ENCODE measurements at regions not wholly inside any gene's neighbourhood (a gene's known extent, or its start where the extent isn't known, plus 50 kb on each side); places are given as distances from the start of the nearest gene placed in this dataset.
"Not testable (repeated sequence)": the region's sequence is repeated elsewhere in the genome, so short reads cannot be mapped to it uniquely, and the experiment has no call there.

- no peak overlapping the region for H3K27ac ChIP-seq (ENCODE audit: low read length)
Observed at GRCh38 chr12:59056966-59057365, 136.7 kb upstream of the LRIG3 start.

DNA sequence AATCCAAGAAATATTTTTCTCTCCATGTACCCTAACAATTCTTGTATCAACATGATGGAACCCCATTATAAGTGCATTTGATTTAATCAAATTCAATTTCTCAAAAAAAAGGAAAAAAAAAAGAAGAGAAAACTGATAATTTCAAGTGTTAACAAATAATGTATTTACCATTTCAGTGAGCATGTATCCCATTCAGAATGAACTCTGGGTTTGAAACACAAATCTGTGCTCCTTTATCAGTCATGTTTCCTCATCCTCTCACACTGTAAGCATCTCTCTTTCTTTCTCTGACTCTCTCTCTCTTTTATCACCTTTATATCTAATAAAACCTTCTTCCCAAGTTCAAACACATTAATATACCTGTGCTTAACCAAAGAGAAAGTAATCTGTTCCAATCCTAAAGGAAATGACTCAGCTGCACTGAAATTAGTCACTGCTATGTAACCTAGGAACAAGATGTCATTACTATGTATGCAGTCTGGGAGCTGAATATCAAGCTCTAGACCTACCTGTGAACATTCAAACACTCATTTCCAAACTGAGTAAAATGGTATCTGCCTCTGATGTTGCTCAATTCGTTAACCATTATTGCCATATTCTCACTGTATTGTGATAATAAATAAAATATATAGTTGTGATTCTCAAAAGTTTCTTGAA, 135.0 kb upstream of the LRIG3 start:
- H3K4me1 ChIP-seq (ENCODE audit: insufficient read depth, low read length) = no peaks in the 10 kb centered on the region
- H3K9me3 ChIP-seq (ENCODE audit: insufficient read depth, low read depth, low read length) = no peaks in the 10 kb centered on the region
- no peak overlapping the region for H3K4me3 ChIP-seq (ENCODE audit: low read length)
- no peaks in the 10 kb centered on the region for H3K36me3 ChIP-seq (ENCODE audit: insufficient read depth, low read depth, low read length)
- no peaks in the 10 kb centered on the region for H3K27me3 ChIP-seq (ENCODE audit: insufficient read depth, low read length)
- no peak overlapping the region for H3K27ac ChIP-seq (ENCODE audit: low read length)
- no peak overlapping the region for H3K9ac ChIP-seq (ENCODE audit: low read depth, low read length)

More at GRCh38 chr12:59056966-59057365, 136.7 kb upstream of the LRIG3 start:
- no peaks in the 10 kb centered on the region for H3K36me3 ChIP-seq (ENCODE audit: insufficient read depth, low read depth, low read length)
- no peaks in the 10 kb centered on the region for H3K9me3 ChIP-seq (ENCODE audit: insufficient read depth, low read depth, low read length)
- no peaks in the 10 kb centered on the region for H3K4me1 ChIP-seq (ENCODE audit: insufficient read depth, low read length)
- H3K9ac ChIP-seq (ENCODE audit: low read depth, low read length) = no peak overlapping the region
- no peak overlapping the region for H3K4me3 ChIP-seq (ENCODE audit: low read length)
- H3K27me3 ChIP-seq (ENCODE audit: insufficient read depth, low read length) = no peaks in the 10 kb centered on the region

- H3K27me3 ChIP-seq (ENCODE audit: insufficient read depth, low read length); H3K36me3 ChIP-seq (ENCODE audit: insufficient read depth, low read depth, low read length); H3K4me1 ChIP-seq (ENCODE audit: insufficient read depth, low read length); H3K4me3 ChIP-seq (ENCODE audit: low read length); H3K9me3 ChIP-seq (ENCODE audit: insufficient read depth, low read depth, low read length); H3K9ac ChIP-seq (ENCODE audit: low read depth, low read length); H3K27ac ChIP-seq (ENCODE audit: low read length): not testable (repeated sequence)
Observed at GRCh38 chr12:59053266-59053899, 133.1 kb upstream of the LRIG3 start.

DNA sequence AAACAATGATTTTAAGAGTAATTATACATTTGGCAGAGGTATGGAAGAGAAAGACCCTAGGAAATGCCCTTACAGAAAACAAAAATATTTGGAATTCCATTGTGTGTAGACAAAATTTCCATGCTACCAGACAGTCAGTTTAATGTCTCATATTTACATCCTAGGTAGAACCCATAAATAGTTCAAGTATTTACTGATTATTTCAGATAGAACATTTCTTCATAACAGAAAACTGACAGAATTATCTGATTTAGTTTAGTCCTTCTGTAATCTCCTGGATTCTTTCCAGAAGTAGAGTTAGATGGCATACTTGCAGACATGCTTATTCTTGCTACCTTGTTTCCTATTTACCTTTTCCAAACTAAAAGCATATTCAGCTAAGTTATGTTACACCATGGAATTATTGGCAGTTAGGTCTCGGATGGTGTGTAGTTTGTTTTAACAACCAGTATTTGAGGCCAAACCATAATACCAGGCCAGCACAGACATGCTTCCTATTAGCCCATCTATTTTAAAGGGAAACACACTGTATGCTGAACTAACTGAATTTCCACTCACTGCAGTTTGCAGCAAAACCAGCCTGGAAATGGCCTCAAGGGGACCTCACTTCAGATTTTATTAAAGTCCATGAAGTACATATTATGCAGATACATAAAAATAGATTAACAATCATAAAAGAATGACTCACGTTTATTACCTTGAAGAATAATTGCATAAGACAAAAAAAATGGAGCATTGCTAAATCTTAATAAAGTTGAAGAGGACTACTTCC, 126.6 kb upstream of the LRIG3 start:
- Histone ChIP-seq H3K27me3 (ENCODE audit: insufficient read depth, low read length) (no peaks in the 10 kb centered on the region), H3K27ac (ENCODE audit: low read length) (no peak overlapping the region), H3K9me3 (ENCODE audit: insufficient read depth, low read depth, low read length) (no peaks in the 10 kb centered on the region), H3K4me1 (ENCODE audit: insufficient read depth, low read length) (peaks cover 4% of the 10 kb centered on the region; the same call in 1 of the 2 replicates), H3K9ac (ENCODE audit: low read depth, low read length) (no peak overlapping the region), H3K4me3 (ENCODE audit: low read length) (no peak overlapping the region), H3K36me3 (ENCODE audit: insufficient read depth, low read depth, low read length) (no peaks in the 10 kb centered on the region)

- H3K4me3 ChIP-seq (ENCODE audit: low read length) = no peak overlapping the region
- H3K4me1 ChIP-seq (ENCODE audit: insufficient read depth, low read length) = peaks cover 9% of the 10 kb centered on the region
- no peak overlapping the region for H3K27ac ChIP-seq (ENCODE audit: low read length)
- H3K27me3 ChIP-seq (ENCODE audit: insufficient read depth, low read length) = no peaks in the 10 kb centered on the region
- no peaks in the 10 kb centered on the region for H3K9me3 ChIP-seq (ENCODE audit: insufficient read depth, low read depth, low read length)
- H3K36me3 ChIP-seq (ENCODE audit: insufficient read depth, low read depth, low read length) = no peaks in the 10 kb centered on the region
- H3K9ac ChIP-seq (ENCODE audit: low read depth, low read length) = no peak overlapping the region
Observed at GRCh38 chr12:59044791-59045190, 124.5 kb upstream of the LRIG3 start.

- H3K36me3 ChIP-seq (ENCODE audit: insufficient read depth, low read depth, low read length) = no peaks in the 10 kb centered on the region
- H3K27me3 ChIP-seq (ENCODE audit: insufficient read depth, low read length) = no peaks in the 10 kb centered on the region
- no peak overlapping the region for H3K27ac ChIP-seq (ENCODE audit: low read length)
- H3K4me3 ChIP-seq (ENCODE audit: low read length) = no peak overlapping the region
- H3K9ac ChIP-seq (ENCODE audit: low read depth, low read length) = no peak overlapping the region
- no peaks in the 10 kb centered on the region for H3K9me3 ChIP-seq (ENCODE audit: insufficient read depth, low read depth, low read length)
- peaks cover 9% of the 10 kb centered on the region for H3K4me1 ChIP-seq (ENCODE audit: insufficient read depth, low read length)
Observed at GRCh38 chr12:59041241-59042121, 121.2 kb upstream of the LRIG3 start.

GRCh38 chr12:59040656-59041055, 120.4 kb upstream of the LRIG3 start:
- H3K36me3 ChIP-seq (ENCODE audit: insufficient read depth, low read depth, low read length) = no peaks in the 10 kb centered on the region
- no peak overlapping the region for H3K4me3 ChIP-seq (ENCODE audit: low read length)
- peaks cover 9% of the 10 kb centered on the region for H3K4me1 ChIP-seq (ENCODE audit: insufficient read depth, low read length)
- no peaks in the 10 kb centered on the region for H3K9me3 ChIP-seq (ENCODE audit: insufficient read depth, low read depth, low read length)
- H3K27me3 ChIP-seq (ENCODE audit: insufficient read depth, low read length) = no peaks in the 10 kb centered on the region
- H3K9ac ChIP-seq (ENCODE audit: low read depth, low read length) = no peak overlapping the region
- no peak overlapping the region for H3K27ac ChIP-seq (ENCODE audit: low read length)

- Histone ChIP-seq H3K36me3 (ENCODE audit: insufficient read depth, low read depth, low read length) (no peaks in the 10 kb centered on the region), H3K9ac (ENCODE audit: low read depth, low read length) (no peak overlapping the region), H3K27me3 (ENCODE audit: insufficient read depth, low read length) (no peaks in the 10 kb centered on the region), H3K9me3 (ENCODE audit: insufficient read depth, low read depth, low read length) (no peaks in the 10 kb centered on the region), H3K4me1 (ENCODE audit: insufficient read depth, low read length) (peaks cover 9% of the 10 kb centered on the region), H3K27ac (ENCODE audit: low read length) (no peak overlapping the region), H3K4me3 (ENCODE audit: low read length) (no peak overlapping the region)
Observed at GRCh38 chr12:59040043-59040442, 119.7 kb upstream of the LRIG3 start.

DNA sequence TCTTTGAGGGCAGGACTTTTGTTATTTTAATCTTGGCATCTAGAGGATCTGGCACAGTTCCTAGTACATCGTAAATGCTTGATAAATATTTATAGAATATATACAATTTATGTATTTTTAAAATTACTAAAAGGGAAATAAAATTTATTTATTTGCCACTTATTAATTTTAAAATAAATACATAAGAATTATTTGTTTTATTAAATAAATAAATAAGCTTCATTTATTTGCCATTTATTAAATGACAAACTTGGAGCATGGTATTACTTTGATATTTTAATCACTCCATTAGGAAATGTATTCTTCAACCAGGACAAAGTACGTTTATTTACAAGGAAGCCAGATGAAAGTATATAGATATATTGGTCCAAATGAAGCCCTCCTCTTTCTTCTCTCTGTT, 118.7 kb upstream of the LRIG3 start:
- no peak overlapping the region for H3K27ac ChIP-seq (ENCODE audit: low read length)

GRCh38 chr12:59036973-59037762, 116.9 kb upstream of the LRIG3 start:
- Histone ChIP-seq H3K27me3 (ENCODE audit: insufficient read depth, low read length) (no peaks in the 10 kb centered on the region), H3K9me3 (ENCODE audit: insufficient read depth, low read depth, low read length) (no peaks in the 10 kb centered on the region), H3K4me3 (ENCODE audit: low read length) (no peak overlapping the region), H3K27ac (ENCODE audit: low read length) (no peak overlapping the region), H3K4me1 (ENCODE audit: insufficient read depth, low read length) (peaks cover 4% of the 10 kb centered on the region), H3K9ac (ENCODE audit: low read depth, low read length) (no peak overlapping the region), H3K36me3 (ENCODE audit: insufficient read depth, low read depth, low read length) (no peaks in the 10 kb centered on the region)

More for the DNA sequence above, 118.7 kb upstream of the LRIG3 start:
- Histone ChIP-seq H3K27me3 (ENCODE audit: insufficient read depth, low read length) (no peaks in the 10 kb centered on the region), H3K4me3 (ENCODE audit: low read length) (no peak overlapping the region), H3K9me3 (ENCODE audit: insufficient read depth, low read depth, low read length) (no peaks in the 10 kb centered on the region), H3K9ac (ENCODE audit: low read depth, low read length) (no peak overlapping the region), H3K4me1 (ENCODE audit: insufficient read depth, low read length) (peaks cover 4% of the 10 kb centered on the region), H3K36me3 (ENCODE audit: insufficient read depth, low read depth, low read length) (no peaks in the 10 kb centered on the region)

GRCh38 chr12:59036347-59036746, 116.0 kb upstream of the LRIG3 start:
- no peak overlapping the region for H3K4me3 ChIP-seq (ENCODE audit: low read length)
- H3K9me3 ChIP-seq (ENCODE audit: insufficient read depth, low read depth, low read length) = no peaks in the 10 kb centered on the region
- no peak overlapping the region for H3K9ac ChIP-seq (ENCODE audit: low read depth, low read length)
- H3K4me1 ChIP-seq (ENCODE audit: insufficient read depth, low read length) = peaks cover 4% of the 10 kb centered on the region
- no peaks in the 10 kb centered on the region for H3K36me3 ChIP-seq (ENCODE audit: insufficient read depth, low read depth, low read length)
- H3K27ac ChIP-seq (ENCODE audit: low read length) = no peak overlapping the region
- H3K27me3 ChIP-seq (ENCODE audit: insufficient read depth, low read length) = no peaks in the 10 kb centered on the region

Measured in iPS-20b (cell line).